T-cell (primary cell): ENCODE measurements at regions not wholly inside any gene's neighbourhood (a gene's known extent, or its start where the extent isn't known, plus 50 kb on each side); places are given as distances from the start of the nearest gene placed in this dataset.
A peak's percentile ranks its signal among the peaks of the same experiment; 100 is the strongest.
"Not testable (repeated sequence)": the region's sequence is repeated elsewhere in the genome, so short reads cannot be mapped to it uniquely, and the experiment has no call there.

Source experiments
- ATAC-seq, 4 experiments: fragments of 200-7000 bp in 3 of 4; fragments of 150-1000 bp in 1 of 4; cut with Tn5 transposase; replicated peaks in 1 of 4; 1 replicate in 3 of 4; 2 replicates in 1 of 4; pipeline ENCODE4 v1.10.0; 2021; ENCODE audit warnings: moderate library complexity in 3 of 4, mild to moderate bottlenecking in 2 of 4, moderate number of reproducible peaks in 1 of 4
- CTCF ChIA-PET, 2 donors: fragments of 300-600 bp; sonication (Branson Sonifier 250); formaldehyde crosslinking; loops; one replicate each; lab custom pipeline; 2022; ENCODE audit warnings: antibody characterized with exemption in 2 of 2; lab: Charles Lee
- POLR2A ChIA-PET, 2 donors: fragments of 300-600 bp; sonication (Branson Sonifier 250); formaldehyde crosslinking; loops; one replicate each; lab custom pipeline; 2022; ENCODE audit warnings: antibody characterized with exemption in 2 of 2; lab: Charles Lee
- DNase-seq, 35 experiments: peaks; one replicate each; pipeline versions ENCODE4 v3.0.0 to v3.0.0-alpha.2; 2013 to 2023
- H3K27ac ChIP-seq: one replicate; pipeline ENCODE4 v1.5.1; 2013; ENCODE audit warnings: low read length
- H3K27me3 ChIP-seq, 2 experiments: replicated peaks in 1 of 2; 1 replicate in 1 of 2; 2 replicates in 1 of 2; pipeline versions ENCODE4 v1.6.1 to v1.7.0; 2013; ENCODE audit warnings: low read length in 1 of 2, mixed read lengths in 1 of 2; ENCODE audit not compliant: control insufficient read depth in 2 of 2, insufficient read depth in 2 of 2; ENCODE audit errors: extremely low read depth in 1 of 2
- H3K36me3 ChIP-seq, 2 donors: 1 replicate in 1 of 2; 2 replicates in 1 of 2; pipeline versions ENCODE4 v1.6.1 to v1.7.0; 2013; ENCODE audit warnings: low read length in 1 of 2; ENCODE audit not compliant: control insufficient read depth in 2 of 2, insufficient read depth in 1 of 2; ENCODE audit errors: extremely low read depth in 1 of 2
- H3K4me1 ChIP-seq, 2 experiments: 1 replicate in 1 of 2; 2 replicates in 1 of 2; pipeline versions ENCODE4 v1.6.1 to v1.7.0; 2013; ENCODE audit warnings: low read length in 2 of 2, mixed read lengths in 1 of 2; ENCODE audit not compliant: insufficient read depth in 2 of 2, control insufficient read depth in 1 of 2; ENCODE audit errors: extremely low read depth in 1 of 2
- H3K4me3 ChIP-seq, 2 donors: 1 replicate in 1 of 2; 2 replicates in 1 of 2; pipeline versions ENCODE4 v1.5.1 to v1.7.0; 2013; ENCODE audit warnings: mild to moderate bottlenecking in 2 of 2, low read length in 1 of 2, moderate library complexity in 1 of 2; ENCODE audit not compliant: control insufficient read depth in 1 of 2; ENCODE audit errors: extremely low read depth in 1 of 2
- H3K9me3 ChIP-seq: 2 replicates; pipeline ENCODE4 v1.7.0; 2013
- H3K27ac Mint-ChIP-seq, 2 donors: one replicate each; pipeline ENCODE4 v1.8.0; 2020 to 2021; ENCODE audit warnings: mild to moderate bottlenecking in 2 of 2, mixed read lengths in 2 of 2
- H3K27me3 Mint-ChIP-seq, 2 donors: one replicate each; pipeline ENCODE4 v1.8.0; 2021 to 2022; ENCODE audit warnings: mixed read lengths in 2 of 2
- H3K36me3 Mint-ChIP-seq: one replicate; pipeline ENCODE4 v1.8.0; 2021; ENCODE audit warnings: mixed read lengths
- H3K4me1 Mint-ChIP-seq, 3 donors: one replicate each; pipeline ENCODE4 v1.8.0; 2020 to 2022; ENCODE audit warnings: mixed read lengths in 3 of 3, mild to moderate bottlenecking in 1 of 3
- H3K4me3 Mint-ChIP-seq, 3 donors: one replicate each; pipeline ENCODE4 v1.8.0; 2020 to 2022; ENCODE audit warnings: mild to moderate bottlenecking in 3 of 3, mixed read lengths in 3 of 3, moderate library complexity in 3 of 3
- H3K9me3 Mint-ChIP-seq, 3 donors: one replicate each; pipeline ENCODE4 v1.8.0; 2020 to 2022; ENCODE audit warnings: mixed read lengths in 3 of 3
- WGBS: methylation state at CpG from one replicate; pipeline ENCODE4 v1.1.5; 2013; ENCODE audit warnings: missing lambda C conversion rate; ENCODE audit not compliant: insufficient coverage; 5-methylcytosine and 5-hydroxymethylcytosine counted together

DNA sequence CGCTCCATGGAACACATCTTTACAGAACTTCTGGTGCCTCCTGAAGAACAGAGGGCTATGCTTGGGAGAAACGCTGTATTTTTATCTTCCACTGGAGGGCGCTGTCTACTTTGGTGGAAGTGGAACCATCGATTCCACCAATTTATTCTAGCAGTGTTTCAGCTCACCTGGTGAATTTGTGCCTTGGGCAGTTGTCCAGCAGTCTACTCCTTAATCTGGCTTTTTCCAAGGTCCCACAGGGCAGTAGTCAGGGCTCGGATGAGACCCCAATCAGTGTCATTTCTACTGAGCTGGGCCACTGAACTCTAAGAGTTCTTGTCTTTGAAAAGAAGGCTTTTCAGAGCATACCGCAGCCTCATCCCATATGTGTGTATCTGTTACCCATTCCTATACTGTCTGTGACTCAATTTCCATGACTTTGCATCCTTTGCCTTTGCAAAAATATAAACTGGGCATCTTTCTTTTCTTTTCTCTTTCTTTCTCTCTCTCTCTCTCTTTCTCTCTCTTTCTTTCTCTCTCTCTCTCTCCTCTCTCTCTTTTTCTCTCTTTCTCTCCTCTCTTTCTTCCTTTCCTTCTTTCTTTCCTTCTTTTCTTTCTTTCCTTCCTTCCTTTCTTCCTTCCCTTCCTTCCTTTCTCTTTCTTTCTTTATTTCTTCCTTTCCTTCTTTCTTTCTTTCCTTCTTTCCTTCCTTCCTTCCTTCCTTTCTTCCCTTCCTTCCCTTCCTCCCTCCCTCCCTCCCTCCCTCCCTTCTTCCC, 138.4 kb upstream of the ZNF618 start:
- DNase-seq (peak in 8 of 35 experiments; percentile 3 to 32 (median 12)), ATAC-seq (peak in 1 of 4 experiments; percentile 31)
- Mint-ChIP-seq H3K36me3 (no peaks in the 10 kb centered on the region), H3K27ac (no peak overlapping the region), H3K27me3 (peaks cover 21 to 29% of the 10 kb centered on the region in 2 donors), H3K4me3 (no peak overlapping the region), H3K9me3 (peaks cover 0 to 7% (median 6%) of the 10 kb centered on the region in 3 donors), H3K4me1 (no peaks in the 10 kb centered on the region)
- H3K4me3 ChIP-seq, result no peak overlapping the region
- H3K4me1 ChIP-seq, result no peaks in the 10 kb centered on the region
- no peaks in the 10 kb centered on the region for H3K36me3 ChIP-seq
- 51% methylated on average over 2 of the region's 6 CpGs for WGBS
- H3K27ac ChIP-seq, result no peak overlapping the region
- CTCF ChIA-PET, result no interaction called here
- no peaks in the 10 kb centered on the region for H3K9me3 ChIP-seq
- POLR2A ChIA-PET, result interaction anchor here in 1 of 2 donors (0.5 kb wide), 1 partner anchor 517 kb away, joined by 4 read pairs; the partner anchor contains the start of genes FKBP15 and SLC31A1
- H3K27me3 ChIP-seq, result peaks cover 0 to 22% of the 10 kb centered on the region in 2 experiments

DNA sequence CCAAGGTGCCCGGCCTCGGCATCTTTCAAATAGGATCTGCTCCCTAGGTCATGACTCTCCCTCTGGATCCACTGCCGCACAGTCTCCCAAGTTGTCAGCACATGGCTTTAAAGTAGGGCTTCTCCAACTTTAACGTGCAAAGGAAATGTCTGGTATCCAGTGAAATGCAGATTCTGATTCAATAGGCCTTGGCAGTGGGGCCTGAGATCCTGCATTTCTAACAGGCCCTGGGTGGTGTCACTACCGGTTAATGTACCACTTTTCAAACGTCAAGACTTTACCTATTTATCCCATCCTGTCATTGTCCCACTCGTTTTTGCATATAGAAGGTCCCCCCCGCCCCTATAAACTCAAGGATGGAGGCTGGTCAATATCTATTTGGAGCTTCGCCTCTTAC, 137.6 kb upstream of the ZNF618 start:
- Mint-ChIP-seq H3K36me3 (no peaks in the 10 kb centered on the region), H3K27ac (no peak overlapping the region)

DNA sequence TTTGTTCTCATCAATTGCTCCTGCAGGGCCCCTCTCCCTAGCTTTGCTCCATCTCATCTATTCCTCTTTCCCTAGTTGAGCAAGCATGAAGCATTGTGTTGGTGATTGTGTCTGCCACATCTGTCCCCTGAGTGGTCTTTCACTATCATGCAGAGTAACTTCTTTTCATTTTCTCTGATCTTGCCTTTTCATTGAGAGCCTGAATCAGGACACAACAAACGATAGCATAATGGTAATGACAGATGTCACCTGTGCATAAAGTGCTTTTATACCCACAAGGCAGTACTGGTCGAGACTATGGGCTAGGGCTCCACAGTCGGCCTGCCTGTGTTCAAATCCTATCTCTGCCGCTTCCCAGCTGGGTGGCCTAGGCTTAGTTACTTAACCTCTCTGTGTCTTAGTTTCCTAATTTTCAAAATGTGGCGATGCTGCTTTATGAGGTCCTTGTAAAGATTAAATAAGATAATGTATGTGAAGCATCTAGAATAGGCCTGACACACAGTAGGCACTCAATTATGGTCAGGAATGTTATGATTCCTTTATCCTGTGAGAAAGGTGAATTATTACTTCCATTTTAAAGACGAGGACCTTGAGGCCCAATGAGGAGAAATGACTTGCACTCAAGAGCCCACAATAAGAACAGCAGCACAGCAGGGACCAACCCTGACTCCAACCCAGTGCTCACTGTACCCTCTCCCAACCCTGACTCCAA, 137.1 kb upstream of the ZNF618 start:
- Mint-ChIP-seq H3K27me3 (peaks cover 14 to 31% of the 10 kb centered on the region in 2 donors), H3K36me3 (no peaks in the 10 kb centered on the region), H3K27ac (no peak overlapping the region), H3K4me1 (no peaks in the 10 kb centered on the region), H3K9me3 (peaks cover 0 to 5% (median 0%) of the 10 kb centered on the region in 3 donors), H3K4me3 (no peak overlapping the region)
- POLR2A ChIA-PET, result interaction anchor here in 1 of 2 donors (0.5 kb wide), 1 partner anchor 34 kb away, joined by 4 read pairs; no protein-coding TSS in a partner anchor
- Histone ChIP-seq H3K4me3 (no peak overlapping the region), H3K9me3 (no peaks in the 10 kb centered on the region), H3K4me1 (no peaks in the 10 kb centered on the region), H3K27ac (no peak overlapping the region), H3K36me3 (no peaks in the 10 kb centered on the region), H3K27me3 (peaks cover 0 to 22% of the 10 kb centered on the region in 2 experiments)
- ATAC-seq, result peak in 1 of 4 experiments; percentile 64
- CTCF ChIA-PET, result no interaction called here
- DNase-seq, result peak in 8 of 35 experiments; percentile 2 to 28 (median 10)
- WGBS, result 79% methylated on average over 5 of the region's 6 CpGs

More for the DNA sequence above, 137.6 kb upstream of the ZNF618 start:
- DNase-seq, result no peak
- Mint-ChIP-seq H3K4me3 (no peak overlapping the region), H3K9me3 (peaks cover 0 to 6% (median 0%) of the 10 kb centered on the region in 3 donors), H3K4me1 (no peaks in the 10 kb centered on the region), H3K27me3 (peaks cover 18 to 32% of the 10 kb centered on the region in 2 donors)
- H3K36me3 ChIP-seq, result no peaks in the 10 kb centered on the region
- no peak overlapping the region for H3K4me3 ChIP-seq
- H3K27me3 ChIP-seq, result peaks cover 0 to 26% of the 10 kb centered on the region in 2 experiments
- ATAC-seq, result peak in 1 of 4 experiments; percentile 16
- no peak overlapping the region for H3K27ac ChIP-seq
- WGBS, result 78% methylated on average over 4 of the region's 9 CpGs
- H3K4me1 ChIP-seq, result no peaks in the 10 kb centered on the region
- ChIA-PET CTCF (no interaction called here), POLR2A (interaction anchor here in 1 of 2 donors (0.5 kb wide), 1 partner anchor 35 kb away, joined by 4 read pairs; no protein-coding TSS in a partner anchor)
- H3K9me3 ChIP-seq, result no peaks in the 10 kb centered on the region

DNA sequence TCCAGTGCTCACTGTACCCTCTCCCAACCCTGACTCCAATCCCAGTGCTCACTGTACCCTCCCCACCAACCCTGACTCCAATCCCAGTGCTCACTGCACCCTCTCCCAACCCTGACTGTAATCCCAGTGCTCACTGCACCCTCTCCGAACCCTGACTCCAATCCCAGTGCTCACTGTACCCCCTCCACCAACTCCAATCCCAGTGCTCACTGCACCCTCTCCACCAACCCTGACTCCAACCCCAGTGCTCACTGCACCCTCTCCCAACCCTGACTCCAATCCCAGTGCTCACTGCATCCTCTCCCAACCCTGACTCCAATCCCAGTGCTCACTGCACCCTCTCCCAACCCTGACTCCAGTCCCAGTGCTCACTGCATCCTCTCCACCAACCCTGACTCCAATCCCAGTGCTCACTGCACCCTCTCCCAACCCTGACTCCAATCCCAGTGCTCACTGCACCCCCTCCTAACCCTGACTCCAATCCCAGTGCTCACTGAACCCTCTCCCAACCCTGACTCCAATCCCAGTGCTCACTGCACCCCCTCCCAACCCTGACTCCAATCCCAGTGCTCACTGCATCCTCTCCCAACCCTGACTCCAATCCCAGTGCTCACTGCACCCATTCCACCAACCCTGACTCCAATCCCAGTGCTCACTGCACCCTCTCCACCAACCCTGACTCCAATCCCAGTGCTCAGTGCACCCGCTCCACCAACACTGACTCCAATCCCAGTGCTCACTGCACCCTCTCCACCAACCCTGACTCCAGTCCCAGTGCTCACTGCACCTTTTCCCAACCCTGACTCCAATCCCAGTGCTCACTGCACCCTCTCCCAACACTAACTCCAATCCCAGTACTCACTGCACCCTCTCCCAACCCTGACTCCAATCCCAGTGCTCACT, 136.3 kb upstream of the ZNF618 start:
- H3K9me3 Mint-ChIP-seq, H3K4me3 ChIP-seq, H3K27ac ChIP-seq, H3K36me3 ChIP-seq, H3K4me1 ChIP-seq, H3K4me3 Mint-ChIP-seq, ATAC-seq, H3K36me3 Mint-ChIP-seq, DNase-seq, CTCF ChIA-PET, H3K27ac Mint-ChIP-seq, H3K9me3 ChIP-seq, H3K4me1 Mint-ChIP-seq, POLR2A ChIA-PET: not testable (repeated sequence)
- peaks cover 0 to 27% of the 10 kb centered on the region in 2 experiments for H3K27me3 ChIP-seq
- WGBS, result 92% methylated on average over 2 of the region's 2 CpGs
- peaks cover 14 to 30% of the 10 kb centered on the region in 2 donors for H3K27me3 Mint-ChIP-seq

DNA sequence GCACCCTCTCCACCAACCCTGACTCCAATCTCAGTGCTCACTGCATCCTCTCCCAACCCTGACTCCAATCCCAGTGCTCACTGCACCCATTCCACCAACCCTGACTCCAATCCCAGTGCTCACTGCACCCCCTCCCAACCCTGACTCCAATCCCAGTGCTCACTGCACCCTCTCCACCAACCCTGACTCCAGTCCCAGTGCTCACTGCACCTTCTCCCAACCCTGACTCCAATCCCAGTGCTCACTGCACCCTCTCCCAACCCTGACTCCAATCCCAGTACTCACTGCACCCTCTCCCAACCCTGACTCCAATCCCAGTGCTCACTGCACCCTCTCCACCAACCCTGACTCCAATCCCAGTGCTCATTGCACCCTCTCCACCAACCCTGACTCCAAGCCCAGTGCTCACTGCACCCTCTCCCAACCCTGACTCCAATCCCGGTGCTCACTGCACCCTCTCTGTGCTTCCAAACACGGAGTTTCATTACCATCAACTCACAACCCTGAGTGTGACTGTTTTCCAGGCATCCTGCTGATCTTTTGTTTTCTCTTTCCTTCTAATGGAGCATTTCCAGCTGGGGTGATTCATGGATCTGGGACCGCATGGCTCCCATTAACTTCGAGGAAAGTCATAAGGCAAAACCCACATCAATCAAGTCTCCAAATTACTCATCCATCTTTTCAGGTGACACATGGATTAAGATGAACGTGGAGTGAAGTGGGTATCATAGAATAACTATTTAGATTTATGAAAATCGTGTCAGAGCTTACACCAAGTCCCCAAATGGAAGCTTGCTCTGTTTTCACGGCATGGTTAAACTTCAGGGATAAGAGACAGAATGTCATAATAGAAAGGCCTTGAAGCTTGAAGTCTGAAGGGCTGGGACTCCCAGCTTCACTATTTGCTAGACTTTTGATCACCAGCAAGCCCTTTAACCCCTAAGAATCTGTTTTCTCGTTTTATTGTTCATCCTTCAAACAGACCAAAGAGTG, 135.3 kb upstream of the ZNF618 start:
- H3K4me3 ChIP-seq, DNase-seq, POLR2A ChIA-PET, H3K9me3 ChIP-seq, H3K9me3 Mint-ChIP-seq, H3K27ac Mint-ChIP-seq, ATAC-seq, H3K27ac ChIP-seq, H3K4me1 ChIP-seq, H3K4me3 Mint-ChIP-seq, H3K36me3 Mint-ChIP-seq, H3K36me3 ChIP-seq, CTCF ChIA-PET, H3K4me1 Mint-ChIP-seq: not testable (repeated sequence)
- H3K27me3 ChIP-seq, result peaks cover 0 to 27% of the 10 kb centered on the region in 2 experiments
- peaks cover 16 to 30% of the 10 kb centered on the region in 2 donors for H3K27me3 Mint-ChIP-seq
- 70% methylated on average over 3 of the region's 8 CpGs for WGBS
